Caco-2 (cell line): ENCODE measurements at regions not wholly inside any gene's neighbourhood (a gene's known extent, or its start where the extent isn't known, plus 50 kb on each side); places are given as distances from the start of the nearest gene placed in this dataset.

ENCODE experiments used
- BruUV-seq: library from RNA; stranded (reverse); fragments of 400-500 nt; replicated peaks from 2 replicates; lab custom pipeline; 2021; lab: Mats Ljungman, UMichigan
- CTCF ChIA-PET: fragments of 300-600 bp; sonication (Branson Sonifier 250); formaldehyde crosslinking; loops from one replicate; lab custom pipeline; 2022; ENCODE audit warnings: antibody characterized with exemption; lab: Charles Lee
- POLR2A ChIA-PET: fragments of 300-600 bp; sonication (Branson Sonifier 250); formaldehyde crosslinking; loops from one replicate; lab custom pipeline; 2022; ENCODE audit warnings: antibody characterized with exemption; lab: Charles Lee
- DNase-seq, 2 experiments: peaks; one replicate each; pipeline versions ENCODE4 v3.0.0 to v3.0.0-alpha.2; 2020 to 2022
- H3K27me3 ChIP-seq: replicated peaks from 2 replicates; pipeline ENCODE4 v1.6.0; 2011; ENCODE audit warnings: low read length; ENCODE audit not compliant: control insufficient read depth, insufficient read depth
- H3K36me3 ChIP-seq: 2 replicates; pipeline ENCODE4 v1.5.1; 2011; ENCODE audit warnings: low read length; ENCODE audit not compliant: control insufficient read depth, insufficient read depth
- H3K4me1 ChIP-seq: fragments of 250-450 bp; sonication (Bioruptor Pico); 2 replicates; pipeline ENCODE4 v1.5.1; 2020; ENCODE audit warnings: mild to moderate bottlenecking
- H3K4me3 ChIP-seq: 2 replicates; pipeline ENCODE4 v1.5.1; 2011; ENCODE audit warnings: low read depth, mild to moderate bottlenecking, control low read depth, low read length
- H3K9me3 ChIP-seq: fragments of 250-450 bp; sonication (Bioruptor Pico); 2 replicates; pipeline ENCODE4 v1.5.1; 2020; ENCODE audit warnings: mild to moderate bottlenecking, moderate library complexity
- H3K27ac Mint-ChIP-seq: one replicate; pipeline ENCODE4 v1.8.0; 2022; ENCODE audit warnings: mixed read lengths; ENCODE audit not compliant: unreplicated experiment
- H3K27me3 Mint-ChIP-seq: one replicate; pipeline ENCODE4 v1.8.0; 2022; ENCODE audit warnings: mixed read lengths; ENCODE audit not compliant: insufficient read depth, unreplicated experiment
- H3K36me3 Mint-ChIP-seq: one replicate; pipeline ENCODE4 v1.8.0; 2022; ENCODE audit warnings: mild to moderate bottlenecking, mixed read lengths; ENCODE audit not compliant: insufficient read depth, unreplicated experiment
- H3K4me1 Mint-ChIP-seq: one replicate; pipeline ENCODE4 v1.8.0; 2022; ENCODE audit warnings: low read depth, mixed read lengths; ENCODE audit not compliant: unreplicated experiment
- H3K4me3 Mint-ChIP-seq: one replicate; pipeline ENCODE4 v1.8.0; 2022; ENCODE audit warnings: mild to moderate bottlenecking, moderate library complexity, mixed read lengths; ENCODE audit not compliant: unreplicated experiment
- H3K9me3 Mint-ChIP-seq: one replicate; pipeline ENCODE4 v1.8.0; 2022; ENCODE audit warnings: mixed read lengths; ENCODE audit not compliant: unreplicated experiment
- CTCF ChIP-seq, 2 experiments: fragments of 200-600 bp in 1 of 2; IDR thresholded peaks; 1 replicate in 1 of 2; 2 replicates in 1 of 2; pipeline versions ENCODE4 v1.5.1 to v1.8.0; 2011 to 2022; ENCODE audit warnings: antibody characterized with exemption in 1 of 2, control low read depth in 1 of 2, inconsistent platforms in 1 of 2, low read depth in 1 of 2, low read length in 1 of 2, mild to moderate bottlenecking in 1 of 2, moderate library complexity in 1 of 2; ENCODE audit not compliant: insufficient read depth in 1 of 2, severe bottlenecking in 1 of 2, unreplicated experiment in 1 of 2
- intact Hi-C: fragments of 100-400 bp; cut with micrococcal nuclease; formaldehyde crosslinking; loops from one replicate; pipeline ENCODE4 v1.10.0; 2022; ENCODE audit not compliant: unreplicated experiment

GRCh38 chr5:68478301-68479095 is 262.9 kb downstream of the PIK3R1 start:
- no peaks in the 10 kb centered on the region for H3K36me3 ChIP-seq
- ChIA-PET POLR2A (no interaction called here), CTCF (no interaction called here)
- no peaks in the 10 kb centered on the region for H3K9me3 Mint-ChIP-seq
- H3K27me3 Mint-ChIP-seq = no peaks in the 10 kb centered on the region
- H3K9me3 ChIP-seq = no peaks in the 10 kb centered on the region
- no peak for DNase-seq
- H3K4me3 Mint-ChIP-seq = no peak overlapping the region
- intact Hi-C loops = no loop called here
- H3K4me3 ChIP-seq = no peak overlapping the region
- peaks cover 3% of the 10 kb centered on the region; the same call in 1 of the 2 replicates for H3K4me1 ChIP-seq
- BruUV-seq = no TSS peak
- TF ChIP-seq CTCF (IDR thresholded peaks at IDR 0.05; ENCODE audit: insufficient read depth in 1 of 2, low read depth in 1 of 2, low read length in 1 of 2, severe bottlenecking in 1 of 2, unreplicated experiment in 1 of 2) = no peak
- H3K36me3 Mint-ChIP-seq = no peaks in the 10 kb centered on the region
- no peaks in the 10 kb centered on the region for H3K27me3 ChIP-seq
- no peaks in the 10 kb centered on the region for H3K4me1 Mint-ChIP-seq
- no peak overlapping the region for H3K27ac Mint-ChIP-seq

- no peaks in the 10 kb centered on the region for H3K9me3 Mint-ChIP-seq
- CTCF ChIA-PET = no interaction called here
- BruUV-seq = no TSS peak
Measured at GRCh38 chr5:68479524-68479923, 264.0 kb downstream of the PIK3R1 start.

GRCh38 chr5:68480335-68480940 is 264.9 kb downstream of the PIK3R1 start:
- DNase-seq = no peak
- Histone ChIP-seq H3K9me3 (no peaks in the 10 kb centered on the region), H3K27me3 (no peaks in the 10 kb centered on the region), H3K4me3 (no peak overlapping the region), H3K36me3 (no peaks in the 10 kb centered on the region), H3K4me1 (peaks cover 3% of the 10 kb centered on the region; the same call in 1 of the 2 replicates)
- Mint-ChIP-seq H3K27ac (no peak overlapping the region), H3K4me3 (no peak overlapping the region), H3K27me3 (no peaks in the 10 kb centered on the region), H3K9me3 (no peaks in the 10 kb centered on the region), H3K4me1 (no peaks in the 10 kb centered on the region), H3K36me3 (no peaks in the 10 kb centered on the region)
- BruUV-seq = no TSS peak
- POLR2A ChIA-PET = no interaction called here
- no peak for TF ChIP-seq CTCF (IDR thresholded peaks at IDR 0.05; ENCODE audit: insufficient read depth in 1 of 2, low read depth in 1 of 2, low read length in 1 of 2, severe bottlenecking in 1 of 2, unreplicated experiment in 1 of 2)
- CTCF ChIA-PET = no interaction called here
- intact Hi-C loops = no loop called here

More at GRCh38 chr5:68479524-68479923, 264.0 kb downstream of the PIK3R1 start:
- no peak overlapping the region for H3K4me3 ChIP-seq
- H3K27me3 ChIP-seq = no peaks in the 10 kb centered on the region
- H3K27ac Mint-ChIP-seq = no peak overlapping the region
- H3K4me1 ChIP-seq = peaks cover 3% of the 10 kb centered on the region; the same call in 1 of the 2 replicates
- intact Hi-C loops = no loop called here
- no peaks in the 10 kb centered on the region for H3K4me1 Mint-ChIP-seq
- POLR2A ChIA-PET = no interaction called here
- no peak overlapping the region for H3K4me3 Mint-ChIP-seq
- H3K36me3 Mint-ChIP-seq = no peaks in the 10 kb centered on the region
- H3K27me3 Mint-ChIP-seq = no peaks in the 10 kb centered on the region
- no peaks in the 10 kb centered on the region for H3K9me3 ChIP-seq
- H3K36me3 ChIP-seq = no peaks in the 10 kb centered on the region
- no peak for TF ChIP-seq CTCF (IDR thresholded peaks at IDR 0.05; ENCODE audit: insufficient read depth in 1 of 2, low read depth in 1 of 2, low read length in 1 of 2, severe bottlenecking in 1 of 2, unreplicated experiment in 1 of 2)
- no peak for DNase-seq
